Thyroid gland (tissue), 4 donors: ENCODE measurements at regions not wholly inside any gene's neighbourhood (a gene's known extent, or its start where the extent isn't known, plus 50 kb on each side); places are given as distances from the start of the nearest gene placed in this dataset.

Source experiments
- CTCF ChIP-seq, 6 experiments: fragments of 200-600 bp in 3 of 6; fragments of 450-650 bp in 3 of 6; sonication (generic) in 3 of 6; IDR thresholded peaks; one replicate each; pipeline ENCODE4 v1.5.1; 2016 to 2019; ENCODE audit warnings: antibody characterized with exemption in 6 of 6, mild to moderate bottlenecking in 2 of 6, inconsistent platforms in 1 of 6, moderate library complexity in 1 of 6
- POLR2A ChIP-seq, 2 donors: fragments of 450-650 bp; IDR thresholded peaks; one replicate each; pipeline ENCODE4 v1.6.1; 2017; ENCODE audit warnings: antibody characterized with exemption in 2 of 2, mild to moderate bottlenecking in 2 of 2, moderate library complexity in 1 of 2

GRCh38 chr5:115409094-115409493 lies 112.6 kb upstream of the CCDC112 start:
- no peak for TF ChIP-seq CTCF (IDR thresholded peaks at IDR 0.05)
- TF ChIP-seq POLR2A (IDR thresholded peaks at IDR 0.05), result no peak
